ENCODE measurements at regions not wholly inside any gene's neighbourhood (a gene's known extent, or its start where the extent isn't known, plus 50 kb on each side); places are given as distances from the start of the nearest gene placed in this dataset.

DNA sequence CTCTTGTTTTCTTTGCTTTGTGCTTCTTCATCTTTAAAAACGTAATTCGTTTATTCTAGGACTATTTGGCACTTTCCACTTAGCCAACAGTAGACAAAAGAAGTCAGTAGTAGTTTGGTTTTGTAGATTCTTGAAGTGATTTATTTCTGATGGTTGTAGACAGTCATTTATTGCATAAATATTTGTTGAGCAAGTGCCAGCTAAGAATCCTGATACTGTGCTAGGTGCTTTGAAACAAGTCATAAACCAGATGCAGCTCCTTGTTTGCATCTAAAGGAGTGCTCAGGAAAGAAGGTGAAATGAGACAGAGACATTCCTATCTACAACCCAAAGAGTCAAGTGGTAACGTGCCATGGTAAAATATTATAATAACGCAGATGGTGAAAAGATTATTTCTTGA is 469.1 kb downstream of the GJA1 start:
- TF ChIP-seq, protein P1, sequence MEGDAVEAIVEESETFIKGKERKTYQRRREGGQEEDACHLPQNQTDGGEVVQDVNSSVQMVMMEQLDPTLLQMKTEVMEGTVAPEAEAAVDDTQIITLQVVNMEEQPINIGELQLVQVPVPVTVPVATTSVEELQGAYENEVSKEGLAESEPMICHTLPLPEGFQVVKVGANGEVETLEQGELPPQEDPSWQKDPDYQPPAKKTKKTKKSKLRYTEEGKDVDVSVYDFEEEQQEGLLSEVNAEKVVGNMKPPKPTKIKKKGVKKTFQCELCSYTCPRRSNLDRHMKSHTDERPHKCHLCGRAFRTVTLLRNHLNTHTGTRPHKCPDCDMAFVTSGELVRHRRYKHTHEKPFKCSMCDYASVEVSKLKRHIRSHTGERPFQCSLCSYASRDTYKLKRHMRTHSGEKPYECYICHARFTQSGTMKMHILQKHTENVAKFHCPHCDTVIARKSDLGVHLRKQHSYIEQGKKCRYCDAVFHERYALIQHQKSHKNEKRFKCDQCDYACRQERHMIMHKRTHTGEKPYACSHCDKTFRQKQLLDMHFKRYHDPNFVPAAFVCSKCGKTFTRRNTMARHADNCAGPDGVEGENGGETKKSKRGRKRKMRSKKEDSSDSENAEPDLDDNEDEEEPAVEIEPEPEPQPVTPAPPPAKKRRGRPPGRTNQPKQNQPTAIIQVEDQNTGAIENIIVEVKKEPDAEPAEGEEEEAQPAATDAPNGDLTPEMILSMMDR (IDR thresholded peaks at IDR 0.05), result no peak
- TF ChIP-seq POLR2A (IDR thresholded peaks at IDR 0.05) (no peak), EP300 (IDR thresholded peaks at IDR 0.05) (no peak)

All from ovary (tissue), 3 donors.